GM21381 (cell line): ENCODE measurements at regions not wholly inside any gene's neighbourhood (a gene's known extent, or its start where the extent isn't known, plus 50 kb on each side); places are given as distances from the start of the nearest gene placed in this dataset.

Source experiments
- ATAC-seq: cut with Tn5 transposase; IDR thresholded peaks from one replicate; pipeline ENCODE4 v1.9.1; 2021; ENCODE audit warnings: mild to moderate bottlenecking, moderate library complexity; ENCODE audit not compliant: unreplicated experiment

DNA sequence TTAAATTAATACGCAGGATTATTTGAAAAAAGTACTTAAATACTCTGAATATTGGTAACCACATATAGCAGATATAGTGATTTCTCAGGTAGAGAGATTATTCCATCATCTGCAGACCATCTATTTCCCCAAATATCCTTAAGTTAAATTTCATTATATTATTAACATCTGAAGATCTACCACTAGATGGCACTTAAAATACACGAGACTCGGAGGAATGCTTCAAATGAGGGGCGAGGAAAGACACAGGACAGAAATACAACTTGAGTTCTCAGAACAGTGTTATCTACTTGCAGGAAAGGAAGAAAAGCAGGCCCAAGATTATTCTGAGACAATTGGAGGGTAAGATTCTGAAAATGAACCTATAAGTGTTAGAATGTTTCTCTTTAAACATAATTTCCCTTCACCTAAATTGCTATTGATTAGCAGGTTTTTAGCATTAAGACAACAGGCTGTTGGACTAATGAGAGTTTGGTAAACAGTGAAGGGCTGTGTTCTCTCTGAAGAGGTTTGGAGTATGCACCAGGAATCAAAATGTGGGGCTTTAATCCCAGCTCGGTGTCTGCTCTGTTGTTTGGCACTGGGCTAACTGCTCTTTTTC, 76.9 kb upstream of the GCFC2 start:
- ATAC-seq = peak; percentile 60

DNA sequence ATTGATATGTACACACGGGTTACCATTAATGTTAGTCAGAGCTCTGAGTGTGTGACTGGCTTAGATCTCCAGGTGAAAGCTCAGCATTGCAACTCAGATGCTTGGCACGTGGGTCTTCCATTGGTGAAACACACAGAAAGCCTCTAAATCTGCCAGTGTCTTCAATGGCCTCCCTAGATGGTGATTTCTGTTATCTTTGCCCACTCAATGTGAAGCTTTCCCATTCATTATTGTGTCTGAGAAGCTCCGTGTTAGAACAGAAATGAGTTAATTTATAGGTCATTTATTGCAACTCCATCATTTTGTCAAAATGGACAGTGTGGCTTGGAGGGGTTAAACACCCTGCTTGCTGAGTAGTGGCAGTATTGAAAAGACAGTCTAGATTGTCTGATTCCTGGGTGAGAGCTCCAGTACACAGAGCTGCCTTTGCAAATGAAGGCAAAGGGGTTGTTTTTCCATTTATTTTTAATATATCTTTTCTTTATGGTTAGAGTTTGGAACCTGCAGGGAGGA, 64.7 kb upstream of the GCFC2 start:
- ATAC-seq = no peak

DNA sequence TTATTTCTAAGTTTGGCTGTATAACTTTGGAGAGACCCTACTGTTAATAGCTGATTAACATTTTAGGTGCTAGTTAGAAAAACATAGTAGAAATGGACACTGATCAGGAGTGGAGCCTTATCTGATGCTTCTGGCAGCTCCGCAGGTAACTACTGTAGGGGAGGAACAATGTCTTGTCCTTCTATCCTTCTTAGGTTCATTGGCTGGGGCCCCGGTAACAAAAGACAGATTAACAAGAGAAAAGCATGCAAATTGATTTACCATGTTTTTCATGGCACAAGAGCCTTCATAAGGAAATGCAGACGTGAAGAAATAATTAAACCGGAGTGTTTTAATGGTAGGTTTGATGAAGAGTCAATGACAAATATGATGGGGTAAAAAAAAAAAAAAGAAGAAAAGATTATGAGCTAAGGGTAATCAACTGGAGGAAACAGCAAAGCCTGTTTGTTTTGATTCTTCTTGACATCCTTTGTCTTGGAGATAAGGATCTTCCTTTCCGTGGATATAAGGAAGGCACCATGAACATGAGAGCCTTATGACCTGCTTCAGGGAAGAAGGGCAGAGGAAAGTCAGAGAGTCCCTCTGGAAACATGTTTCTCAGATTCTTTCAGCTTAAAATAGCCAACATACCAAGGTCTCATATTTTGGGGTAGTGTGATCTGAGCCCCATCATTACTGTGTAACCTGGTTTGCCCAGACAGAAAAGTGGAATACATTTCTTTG, 62.4 kb upstream of the GCFC2 start:
- ATAC-seq = no peak

DNA sequence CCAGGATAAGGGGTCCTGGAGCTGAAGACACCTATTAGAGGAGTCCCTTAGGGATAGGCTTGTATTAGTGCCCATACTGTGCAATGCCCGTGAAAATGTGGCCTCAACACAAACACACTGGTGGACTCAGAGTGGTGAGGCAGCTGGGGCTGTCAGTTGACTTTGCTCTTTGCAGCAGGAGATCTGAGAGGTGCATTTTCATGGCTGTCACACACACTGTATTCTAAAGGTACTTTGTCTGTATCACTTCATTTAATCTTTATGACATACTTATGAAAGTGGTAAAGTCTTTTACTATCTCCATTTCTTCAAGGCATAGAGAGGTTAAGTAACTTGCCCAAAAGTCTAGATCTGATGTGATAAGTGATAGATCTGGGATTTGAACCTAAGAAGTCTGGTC, 55.1 kb upstream of the GCFC2 start:
- no peak for ATAC-seq

DNA sequence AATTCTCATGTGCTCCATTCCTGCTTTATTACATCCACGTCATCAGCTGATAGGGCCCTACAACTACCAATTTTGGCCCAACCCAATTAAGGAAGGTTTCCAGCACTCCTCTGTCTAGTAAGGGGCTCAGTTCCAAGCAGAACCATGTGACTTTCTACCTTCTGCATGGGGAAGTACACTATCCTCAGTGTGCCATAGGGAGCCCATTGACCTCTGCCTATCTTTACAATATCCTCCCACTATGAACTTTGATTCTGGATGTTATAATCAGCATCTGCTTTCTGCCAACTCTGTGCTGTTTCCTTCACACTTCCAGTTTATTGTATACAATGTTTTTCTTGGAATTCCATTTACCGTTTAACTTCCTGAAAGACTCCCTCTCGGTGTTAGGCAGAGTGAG, 53.9 kb upstream of the GCFC2 start:
- ATAC-seq = no peak
